Activated CD4-positive, alpha-beta T cell treated with anti-CD3 and anti-CD28 coated beads, Interleukin-2, amount 50 U/mL, for 4 hours (primary cell): ENCODE measurements at regions not wholly inside any gene's neighbourhood (a gene's known extent, or its start where the extent isn't known, plus 50 kb on each side); places are given as distances from the start of the nearest gene placed in this dataset.
"Not testable (repeated sequence)": the region's sequence is repeated elsewhere in the genome, so short reads cannot be mapped to it uniquely, and the experiment has no call there.

Experiments used
- DNase-seq, 2 experiments: peaks; one replicate each; pipeline ENCODE4 v3.0.0-alpha.2; 2020

GRCh38 chr6:28659250-28659566 lies 133.5 kb downstream of the GPX5 start:
- DNase-seq = no peak

DNA sequence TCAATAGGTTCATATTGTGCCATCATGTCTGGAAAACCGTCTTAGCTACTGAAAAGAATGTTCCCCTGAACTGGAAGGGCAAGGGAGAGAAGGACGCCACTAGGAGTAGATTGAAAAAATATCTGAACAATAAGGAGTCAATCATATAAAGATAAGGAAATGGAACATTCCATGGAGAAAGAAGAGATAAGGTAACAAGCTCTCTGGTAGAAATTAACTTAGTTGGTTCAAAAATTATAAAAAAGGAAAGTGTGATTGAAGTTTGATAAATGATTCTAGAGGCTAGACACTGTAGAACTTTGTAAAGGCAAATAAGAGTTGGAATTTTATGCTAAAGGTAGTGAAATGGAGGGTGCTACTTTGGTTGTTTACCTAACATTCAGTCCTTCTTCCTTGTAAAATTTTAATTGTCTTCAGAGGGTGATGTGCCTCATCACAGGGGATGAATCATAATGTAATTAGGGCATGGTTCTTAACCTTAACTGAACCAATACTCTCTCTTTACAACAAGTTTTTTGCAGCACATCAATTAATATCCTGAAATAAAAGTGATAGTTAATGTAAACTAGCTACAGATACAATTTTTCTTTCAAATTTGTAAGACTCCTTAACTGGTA lies 135.5 kb downstream of the GPX5 start:
- no peak for DNase-seq

DNA sequence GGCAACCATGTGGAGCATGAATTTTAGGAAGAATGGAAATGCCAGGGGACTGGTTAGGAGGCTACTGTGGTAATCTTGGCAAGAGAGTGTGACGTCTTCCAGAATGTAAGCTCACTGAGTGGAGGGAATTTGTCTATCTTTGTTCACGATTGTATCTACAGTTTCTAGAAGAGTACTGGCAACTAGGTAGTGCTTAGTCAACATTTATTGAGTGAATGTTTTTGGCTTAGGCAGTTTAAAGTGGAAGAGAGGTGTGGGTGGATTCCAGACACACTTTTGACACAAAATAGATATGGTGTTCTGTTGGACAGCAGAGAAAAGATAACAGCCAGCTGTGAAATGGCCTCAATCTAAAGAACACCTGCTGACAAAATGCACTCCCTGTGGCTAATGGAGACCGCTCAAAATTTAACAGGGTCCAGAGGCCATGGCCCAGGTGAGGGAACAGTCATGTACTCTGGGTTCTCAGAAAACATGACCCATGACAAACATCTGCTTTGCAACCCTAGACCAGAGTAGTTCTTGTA lies 139.3 kb downstream of the GPX5 start:
- DNase-seq = no peak

DNA sequence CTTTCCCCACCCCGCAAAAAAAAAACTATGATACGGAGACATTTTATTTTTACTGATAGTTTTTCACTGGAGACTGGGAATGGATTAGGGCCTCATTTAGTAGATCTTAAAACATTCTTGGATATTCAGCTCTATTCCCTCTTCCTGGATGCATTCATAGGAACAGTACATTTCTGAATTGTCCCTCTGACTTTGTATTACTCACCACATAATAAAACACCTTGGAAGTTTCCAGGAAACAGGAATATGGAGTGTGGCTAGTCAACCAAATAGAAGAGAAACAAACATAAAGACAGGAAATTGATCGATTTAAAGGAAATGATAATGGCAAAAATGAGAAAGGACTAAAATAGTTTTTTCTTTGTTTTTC lies 147.7 kb downstream of the GPX5 start:
- DNase-seq = no peak

DNA sequence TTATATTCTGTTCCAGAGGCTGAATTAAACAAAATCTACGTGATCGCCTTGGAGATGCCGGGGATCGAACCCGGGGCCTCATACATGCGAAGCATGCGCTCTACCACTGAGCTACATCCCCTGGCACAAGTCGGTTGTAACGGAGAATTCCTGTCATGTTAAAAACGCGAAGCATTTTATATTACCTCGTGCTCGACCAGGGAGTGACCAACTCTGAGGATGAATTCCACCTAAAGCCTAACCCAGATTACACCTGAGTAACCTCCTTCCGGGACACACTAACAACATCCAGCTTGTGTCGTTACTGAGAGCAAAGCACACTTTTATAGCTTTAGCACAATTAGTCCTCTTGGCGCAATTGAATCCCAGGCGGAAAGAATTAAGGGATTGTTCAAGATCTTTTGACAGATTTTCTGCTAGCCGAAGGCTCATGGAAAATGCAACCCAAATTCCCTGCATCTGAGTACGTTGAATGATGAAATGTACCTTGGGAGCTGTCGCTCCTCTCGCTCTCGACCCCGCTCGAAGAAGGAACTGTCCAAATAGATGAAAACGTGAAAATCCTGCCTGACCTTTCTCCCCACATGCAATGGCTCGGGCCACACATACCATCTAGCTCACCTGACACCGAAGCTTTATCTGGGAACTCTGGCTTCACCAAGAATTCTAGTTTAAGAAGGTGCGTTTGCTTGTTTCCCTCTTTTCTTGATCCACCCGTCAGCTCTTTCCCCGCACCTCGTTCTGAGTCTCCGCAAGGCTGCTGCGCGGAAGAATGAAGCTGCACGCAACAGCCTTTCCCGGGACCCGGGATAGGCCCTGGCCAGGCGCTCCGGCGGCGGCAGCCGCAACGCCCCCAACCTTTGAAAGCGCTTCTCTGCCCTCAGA lies 148.3 kb downstream of the GPX5 start:
- DNase-seq = no peak

GRCh38 chr6:28675600-28675999 lies 149.9 kb downstream of the GPX5 start:
- no peak for DNase-seq

DNA sequence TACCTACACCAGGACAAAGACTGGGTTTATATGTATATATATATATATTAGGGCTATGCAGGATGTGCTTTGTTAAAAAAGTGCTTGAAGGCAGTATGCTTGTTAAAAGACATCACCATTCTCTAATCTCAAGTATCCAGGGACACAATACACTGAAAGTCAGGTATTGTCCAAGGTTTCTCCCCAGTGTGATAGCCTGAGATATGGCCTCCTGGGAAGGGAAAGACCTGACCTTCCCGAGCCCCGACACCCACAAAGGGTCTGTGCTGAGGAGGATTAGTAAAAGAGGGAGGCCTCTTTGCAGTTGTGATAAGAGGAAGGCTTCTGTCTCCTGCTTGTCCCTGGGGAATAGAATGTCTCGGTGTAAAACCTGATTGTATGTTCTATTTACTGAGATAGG lies 156.9 kb downstream of the GPX5 start:
- DNase-seq = no peak

DNA sequence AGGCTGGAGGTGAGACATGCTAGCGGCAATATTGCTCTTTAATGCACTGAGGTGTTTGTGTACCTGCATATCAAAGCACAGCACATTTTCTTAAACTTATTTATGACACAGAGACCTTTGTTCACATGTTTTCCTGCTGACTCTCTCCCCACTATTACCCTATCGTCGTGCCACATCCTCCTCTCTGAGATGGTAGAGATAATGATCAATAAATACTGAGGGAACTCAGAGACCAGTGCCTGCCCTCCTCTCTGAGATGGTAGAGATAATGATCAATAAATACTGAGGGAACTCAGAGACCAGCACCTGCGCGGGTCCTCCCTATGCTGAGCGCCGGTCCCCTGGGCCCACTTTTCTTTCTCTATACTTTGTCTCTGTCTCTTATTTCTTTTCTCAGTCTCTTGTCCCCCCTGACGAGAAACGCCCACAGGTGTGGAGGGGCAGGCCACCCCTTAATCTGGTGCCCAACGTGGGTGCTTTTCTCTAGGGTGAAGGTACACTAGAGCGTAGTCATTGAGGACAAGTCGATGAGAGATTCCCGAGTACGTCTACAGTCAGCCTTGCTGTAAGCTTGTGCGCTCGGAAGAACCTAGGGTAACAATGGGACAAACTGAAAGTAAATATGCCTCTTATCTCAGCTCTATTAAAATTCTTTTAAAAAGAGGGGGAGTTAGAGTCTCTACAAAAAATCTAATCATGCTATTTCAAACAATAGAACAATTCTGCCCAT lies 157.4 kb downstream of the GPX5 start:
- DNase-seq = not testable (repeated sequence)

DNA sequence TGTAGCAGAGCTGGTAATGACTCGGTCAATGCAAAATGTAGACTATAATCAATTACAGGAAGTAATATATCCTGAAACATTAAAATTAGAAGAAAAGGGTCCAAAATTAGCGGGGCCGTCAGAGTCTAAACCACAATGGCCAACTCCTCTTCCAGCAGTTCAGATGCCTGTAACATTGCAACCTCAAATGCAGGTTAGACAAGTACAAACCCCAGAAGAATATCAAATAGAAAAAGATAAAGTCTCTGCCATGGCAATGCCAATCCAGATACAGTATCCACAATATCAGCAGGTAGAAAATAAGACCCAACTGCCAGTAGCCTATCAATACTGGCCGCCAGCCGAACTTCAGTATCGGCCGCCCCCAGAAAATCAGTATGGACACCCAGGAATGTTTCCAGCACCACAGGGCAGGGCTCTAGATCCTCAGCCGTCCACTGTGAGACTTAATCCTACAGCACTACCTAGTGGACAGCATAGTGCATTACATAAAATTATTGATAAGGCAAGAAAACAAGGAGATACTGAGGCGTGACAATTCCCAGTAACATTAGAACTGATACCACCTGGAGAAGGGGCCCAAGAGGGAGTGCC lies 158.4 kb downstream of the GPX5 start:
- DNase-seq = no peak

- not testable (repeated sequence) for DNase-seq
Observed at GRCh38 chr6:28685960-28686359, 160.3 kb downstream of the GPX5 start.

GRCh38 chr6:28686446-28687027 lies 160.9 kb downstream of the GPX5 start:
- DNase-seq = peak; percentile 10 to 29

- DNase-seq = not testable (repeated sequence)
Observed at GRCh38 chr6:28687309-28687981, 161.8 kb downstream of the GPX5 start.

DNA sequence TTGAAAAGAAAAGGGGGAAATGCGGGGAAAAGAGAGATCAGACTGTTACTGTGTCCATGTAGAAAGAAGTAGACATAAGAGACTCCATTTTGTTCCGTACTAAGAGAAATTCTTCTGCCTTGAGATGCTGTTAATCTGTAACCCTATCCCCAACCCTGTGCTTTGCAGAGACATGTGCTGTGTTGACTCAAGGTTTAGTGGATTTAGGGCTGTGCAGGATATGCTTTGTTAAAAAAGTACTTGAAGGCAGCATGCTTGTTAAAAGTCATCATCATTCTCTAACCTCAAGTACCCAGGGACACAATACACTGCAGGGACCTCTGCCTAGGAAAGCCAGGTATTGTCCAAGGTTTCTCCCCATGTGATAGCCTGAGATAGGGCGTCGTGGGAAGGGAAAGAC lies 166.3 kb downstream of the GPX5 start:
- not testable (repeated sequence) for DNase-seq

DNA sequence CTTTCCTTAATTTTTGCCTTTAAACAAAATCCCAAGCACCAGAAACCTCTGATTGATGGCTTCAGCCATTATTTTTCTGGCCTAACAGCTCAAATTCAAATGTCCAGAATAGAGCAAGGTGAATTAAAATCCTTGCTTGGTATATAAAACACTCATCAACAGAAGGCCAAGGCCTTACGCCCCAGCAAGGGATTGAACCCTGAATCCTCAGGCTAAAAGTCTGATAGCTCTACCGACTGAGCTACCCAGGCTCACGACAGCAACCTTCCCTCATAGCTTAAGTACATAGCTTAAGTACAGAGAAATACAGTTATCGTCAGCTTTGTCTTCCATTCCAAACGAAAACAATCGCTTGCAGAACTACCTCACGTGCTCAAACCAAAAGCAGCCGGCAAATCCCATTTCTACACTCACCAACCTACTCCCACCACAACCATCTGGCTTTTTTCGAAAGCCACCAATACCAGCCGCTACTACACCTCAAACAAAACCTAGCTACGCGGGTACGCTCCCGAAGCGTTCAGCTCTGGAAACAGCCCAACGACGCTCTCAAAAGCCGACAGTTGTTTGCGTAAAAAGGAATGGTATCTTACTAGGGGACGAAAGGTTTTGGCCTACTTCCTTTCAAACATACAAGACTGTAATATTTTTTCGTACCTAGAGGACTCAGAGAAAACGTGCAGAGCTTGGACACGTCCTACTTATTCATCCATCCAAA lies 167.5 kb downstream of the GPX5 start:
- DNase-seq = no peak

DNA sequence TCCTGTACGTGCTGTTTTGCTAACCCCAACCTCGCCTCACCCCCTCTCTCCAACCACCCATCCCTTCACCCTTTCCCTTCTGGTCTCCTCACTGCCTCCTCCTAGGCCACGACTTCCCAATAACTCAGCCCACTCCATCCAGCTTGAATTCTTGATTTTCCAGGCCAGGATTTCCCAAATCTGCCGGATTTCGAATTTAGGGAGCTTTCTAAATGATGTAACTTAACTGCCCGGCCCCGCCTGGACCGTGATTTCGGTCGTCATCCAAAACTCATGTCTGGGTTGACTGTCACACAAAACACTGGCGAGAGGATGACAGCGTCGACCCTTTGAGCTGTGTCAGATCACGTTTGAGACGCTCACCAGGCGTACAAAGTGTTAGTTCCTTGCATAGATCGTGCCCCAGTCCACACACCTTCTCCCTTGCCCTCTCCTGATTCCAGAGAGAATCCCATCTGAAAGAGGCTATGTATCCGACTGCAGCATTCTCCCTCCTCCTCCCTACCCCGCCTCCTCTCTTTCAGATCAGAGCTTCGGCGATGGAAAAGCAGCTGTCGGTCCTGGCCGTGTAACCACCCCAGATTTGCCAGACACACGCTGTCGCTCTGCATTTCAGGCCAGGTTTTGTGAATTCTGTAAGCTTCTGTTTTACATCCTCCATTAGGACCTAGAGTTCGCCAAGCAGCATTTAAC lies 168.2 kb downstream of the GPX5 start:
- DNase-seq = no peak

GRCh38 chr6:28695715-28696114 lies 170.0 kb downstream of the GPX5 start:
- DNase-seq = no peak

- DNase-seq = no peak
Observed at GRCh38 chr6:28696167-28696566, 170.5 kb downstream of the GPX5 start.

DNA sequence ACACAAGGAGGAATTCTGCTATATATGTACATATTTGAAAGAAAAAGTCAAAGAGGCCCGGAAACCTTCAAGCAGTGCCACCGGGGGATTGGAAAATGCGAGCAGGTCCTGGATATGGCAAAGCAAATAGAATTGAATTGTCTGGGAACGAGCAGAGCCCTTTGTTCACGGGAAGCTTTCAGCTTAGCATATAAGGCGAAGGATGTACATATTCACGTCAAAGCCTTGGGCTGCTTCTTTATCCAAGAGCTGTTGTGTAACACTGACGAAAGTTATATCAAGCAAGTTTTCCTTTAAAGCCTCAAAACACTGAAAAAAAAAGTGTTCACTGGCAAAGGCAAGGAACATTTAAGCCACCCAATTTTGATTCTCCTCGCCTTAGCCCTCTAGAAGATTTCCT lies 171.0 kb downstream of the GPX5 start:
- DNase-seq = no peak

GRCh38 chr6:28707387-28708282 lies 182.0 kb downstream of the GPX5 start:
- DNase-seq = no peak
